HG02678 (cell line): ENCODE measurements at regions not wholly inside any gene's neighbourhood (a gene's known extent, or its start where the extent isn't known, plus 50 kb on each side); places are given as distances from the start of the nearest gene placed in this dataset.
"Not testable (repeated sequence)": the region's sequence is repeated elsewhere in the genome, so short reads cannot be mapped to it uniquely, and the experiment has no call there.

ENCODE experiments used
- ATAC-seq: cut with Tn5 transposase; IDR thresholded peaks from one replicate; pipeline ENCODE4 v1.9.1; 2021; ENCODE audit warnings: mild to moderate bottlenecking, moderate library complexity; ENCODE audit not compliant: unreplicated experiment

DNA sequence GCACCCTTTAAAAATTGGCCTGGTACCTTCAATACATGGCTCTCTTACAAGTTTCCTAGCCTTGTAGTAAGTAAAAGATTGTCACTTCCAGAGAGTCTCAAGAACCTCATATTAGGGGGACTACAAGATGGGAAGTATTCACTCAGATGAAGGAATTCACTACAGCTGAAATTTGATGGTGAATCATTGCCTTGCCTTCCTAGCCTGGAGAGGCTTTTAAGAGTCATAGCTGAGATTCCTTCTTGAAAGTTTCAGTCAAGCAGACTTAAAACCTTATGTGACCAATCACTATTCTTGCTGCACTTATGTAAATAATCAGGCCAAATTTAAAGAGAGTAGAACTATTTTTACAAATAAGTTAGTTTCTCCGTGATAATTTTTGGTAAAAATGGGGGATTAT, 451.6 kb downstream of the TRHDE start:
- no peak for ATAC-seq

GRCh38 chr12:72729451-72730010, 457.4 kb downstream of the TRHDE start:
- ATAC-seq: no peak

DNA sequence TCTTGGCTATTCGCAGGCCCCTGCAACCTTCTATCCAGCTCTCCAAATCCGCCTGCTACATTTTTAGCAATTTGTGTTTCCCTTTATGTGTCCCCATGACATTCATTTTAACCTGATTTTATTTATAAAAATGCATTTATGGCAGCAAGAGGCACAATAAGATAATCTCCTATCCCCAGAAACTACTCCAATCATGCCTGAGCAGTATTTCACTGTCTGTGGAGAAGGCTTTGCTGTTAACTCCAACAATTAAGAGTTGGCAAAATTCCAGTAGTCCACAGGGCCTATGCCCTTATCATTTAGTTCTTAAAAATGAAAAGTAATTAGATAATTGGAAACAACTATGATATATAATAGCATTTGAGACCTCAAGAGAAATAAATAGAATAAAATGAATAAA, 462.4 kb downstream of the TRHDE start:
- ATAC-seq: no peak

GRCh38 chr12:72738811-72739210, 466.6 kb downstream of the TRHDE start:
- ATAC-seq: no peak

- ATAC-seq: no peak
Measured at GRCh38 chr12:72740064-72740463, 467.9 kb downstream of the TRHDE start.

GRCh38 chr12:72742568-72742967, 470.4 kb downstream of the TRHDE start:
- no peak for ATAC-seq

DNA sequence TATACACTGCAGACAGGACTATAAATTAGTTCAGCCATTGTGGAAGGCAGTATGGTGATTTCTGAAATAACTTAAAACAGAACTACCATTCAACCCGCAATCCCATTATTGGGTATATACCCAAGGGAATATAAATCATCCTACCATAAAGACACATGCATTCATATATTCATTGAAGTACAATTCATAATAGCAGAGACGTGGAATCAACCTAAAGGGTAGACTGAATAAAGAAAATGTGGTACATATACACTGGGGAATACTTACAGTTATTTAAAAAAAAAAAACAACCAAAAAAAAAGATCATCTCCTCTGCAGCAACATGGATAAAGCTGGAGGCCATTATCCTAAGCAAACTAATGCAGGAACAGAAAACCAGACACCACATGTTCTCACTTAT, 473.9 kb downstream of the TRHDE start:
- ATAC-seq: no peak

DNA sequence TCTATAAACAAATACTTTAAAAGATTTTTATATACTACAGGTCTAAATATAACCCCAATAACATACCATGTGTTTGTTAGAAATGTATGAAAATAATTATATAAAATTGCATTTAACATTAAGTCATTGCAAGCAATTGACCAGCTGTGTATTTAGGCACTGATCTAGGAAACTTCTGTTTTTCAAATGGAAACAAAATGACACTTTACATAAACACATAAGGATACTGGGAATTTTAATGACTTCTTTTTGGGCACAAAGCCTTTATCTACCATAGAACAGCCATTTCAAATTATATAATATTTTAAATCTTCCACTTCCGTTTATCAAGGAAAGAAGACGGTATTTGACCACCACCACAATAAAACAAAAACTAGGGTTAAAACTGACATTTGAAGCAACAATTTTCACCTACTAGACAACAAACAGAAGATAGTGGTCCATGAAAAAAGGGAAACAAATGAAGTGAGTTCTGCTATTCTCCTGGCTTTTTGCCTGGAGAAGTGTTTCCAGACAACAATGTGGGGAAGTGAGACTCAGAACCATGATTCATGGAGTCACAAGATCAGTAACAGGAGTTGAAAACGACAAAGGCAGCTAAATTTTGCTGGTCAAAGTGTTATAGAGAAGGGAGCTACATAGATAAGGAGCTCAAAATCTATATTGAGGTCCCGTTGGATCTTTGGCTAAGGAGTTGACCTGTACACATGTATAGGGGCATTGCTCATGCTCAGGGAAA, 475.1 kb downstream of the TRHDE start:
- ATAC-seq: no peak

DNA sequence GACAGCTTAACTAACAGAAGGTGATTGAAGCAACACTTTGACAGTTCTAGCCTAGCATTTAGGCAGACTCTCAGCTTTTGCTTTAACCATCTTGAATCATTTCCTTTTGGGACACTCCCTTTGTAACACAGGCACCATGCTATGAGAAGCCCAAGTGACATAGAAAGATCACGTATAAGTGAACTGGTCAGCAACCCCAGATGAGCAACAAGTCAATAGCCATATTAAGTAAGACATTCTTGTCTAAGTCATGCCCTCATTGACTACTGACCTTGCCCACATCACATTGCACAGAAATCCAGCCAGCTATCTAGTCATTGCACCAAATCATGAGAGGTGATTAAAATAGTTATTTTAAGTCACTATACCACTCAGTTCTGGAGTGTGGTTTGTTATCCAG, 476.8 kb downstream of the TRHDE start:
- no peak for ATAC-seq

GRCh38 chr12:72753571-72753970, 481.4 kb downstream of the TRHDE start:
- no peak for ATAC-seq

DNA sequence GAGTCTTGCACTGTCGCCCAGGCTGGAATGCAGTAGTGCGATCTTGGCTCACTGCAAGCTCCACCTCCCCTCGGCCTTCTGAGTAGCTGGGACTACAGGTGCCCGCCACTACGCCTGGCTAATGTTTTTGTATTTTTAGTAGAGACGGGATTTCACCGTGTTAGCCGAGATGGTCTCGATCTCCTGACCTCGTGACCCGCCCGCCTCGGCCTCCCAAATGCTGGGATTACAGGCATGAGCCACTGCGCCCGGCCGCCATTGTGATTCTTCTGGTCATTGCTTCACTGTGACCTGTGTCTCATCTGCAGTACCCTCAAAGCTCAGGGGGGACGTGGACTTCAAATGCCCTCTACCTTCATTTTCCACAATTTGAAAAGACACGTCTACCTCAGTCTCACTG, 481.9 kb downstream of the TRHDE start:
- not testable (repeated sequence) for ATAC-seq

- ATAC-seq: no peak
Measured at GRCh38 chr12:72766517-72766916, 494.3 kb downstream of the TRHDE start.

- no peak for ATAC-seq
Measured at GRCh38 chr12:72774023-72774422, 501.9 kb downstream of the TRHDE start.

- ATAC-seq: no peak
Measured at GRCh38 chr12:72777806-72778205, 505.6 kb downstream of the TRHDE start.

DNA sequence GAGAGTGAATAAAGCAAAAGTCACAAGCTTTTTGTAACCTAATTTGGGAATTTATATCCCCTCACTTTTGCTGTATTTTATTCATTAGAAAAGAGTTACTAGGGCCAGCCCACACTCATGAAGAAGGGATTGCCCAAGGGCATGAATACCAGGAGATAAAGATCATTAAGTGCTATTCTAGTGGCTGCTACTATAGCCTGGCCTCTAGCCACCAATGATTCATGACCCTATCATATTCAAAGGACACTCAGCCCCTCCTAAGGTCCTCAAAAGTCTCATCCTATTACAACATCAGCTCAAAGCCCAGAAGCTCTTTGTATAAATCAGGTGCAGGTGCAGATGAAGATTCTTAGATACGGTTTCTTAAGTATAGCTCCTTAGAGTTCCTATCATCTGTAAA, 518.1 kb downstream of the TRHDE start:
- ATAC-seq: no peak

DNA sequence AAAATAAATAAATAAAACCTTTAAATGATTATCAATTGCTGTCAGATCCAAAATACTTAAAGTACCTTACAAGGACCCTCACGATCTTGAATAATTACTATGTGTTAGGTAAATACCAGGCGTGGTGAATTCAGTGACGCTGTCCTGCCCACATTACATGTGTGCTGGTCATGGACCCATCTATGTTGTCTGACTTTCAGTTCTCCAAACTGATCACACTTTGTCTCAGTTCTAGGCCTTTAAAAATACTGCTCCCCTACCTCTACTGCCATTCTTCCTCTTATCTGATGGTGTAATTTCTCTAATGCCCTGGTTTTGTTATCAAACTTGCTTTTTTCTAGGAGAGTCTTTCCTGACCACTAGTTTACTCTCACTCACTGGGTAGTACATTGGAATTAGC, 520.7 kb downstream of the TRHDE start:
- no peak for ATAC-seq

GRCh38 chr12:72793796-72794195, 521.6 kb downstream of the TRHDE start:
- no peak for ATAC-seq

DNA sequence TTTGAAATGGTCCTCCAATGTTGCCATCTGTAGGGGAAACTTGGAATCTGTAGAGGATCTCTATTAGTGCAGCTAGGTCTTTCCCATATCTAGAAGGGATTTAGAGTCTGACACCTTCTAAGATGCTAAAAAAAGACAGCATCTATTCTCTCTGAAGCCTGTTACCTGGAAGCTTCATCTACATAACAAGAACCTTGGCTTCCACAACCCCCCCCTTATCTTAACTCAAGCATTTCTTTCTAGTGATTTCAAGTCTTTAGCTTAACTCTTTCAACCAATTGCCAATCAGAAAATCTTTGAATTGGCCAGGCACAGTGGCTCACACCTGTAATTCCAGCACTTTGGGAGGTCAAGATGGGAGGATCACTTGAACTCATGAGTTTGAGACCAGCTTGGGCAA, 543.3 kb downstream of the TRHDE start:
- ATAC-seq: no peak

GRCh38 chr12:72828662-72829324, 556.6 kb downstream of the TRHDE start:
- ATAC-seq: no peak

DNA sequence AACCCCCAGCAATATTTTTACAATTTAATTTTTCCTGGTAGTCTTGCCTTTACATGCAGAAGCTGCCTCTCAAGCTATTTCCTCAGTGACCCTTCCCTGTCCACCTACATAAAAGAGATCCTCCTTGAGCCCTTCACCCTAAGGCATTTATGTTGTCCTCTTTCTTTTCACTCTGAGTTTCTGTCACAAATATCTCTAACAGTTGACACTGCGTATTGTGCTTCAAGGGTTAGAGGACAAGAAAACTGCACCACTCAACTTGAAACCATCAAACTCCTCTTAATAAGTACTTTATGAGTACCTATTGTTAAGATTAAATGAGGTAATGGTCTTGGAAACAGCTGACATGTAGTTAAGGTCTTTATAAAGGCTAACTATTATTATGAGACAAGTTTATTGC, 557.7 kb downstream of the TRHDE start:
- ATAC-seq: no peak

GRCh38 chr12:72832024-72832423, 559.9 kb downstream of the TRHDE start:
- ATAC-seq: no peak

DNA sequence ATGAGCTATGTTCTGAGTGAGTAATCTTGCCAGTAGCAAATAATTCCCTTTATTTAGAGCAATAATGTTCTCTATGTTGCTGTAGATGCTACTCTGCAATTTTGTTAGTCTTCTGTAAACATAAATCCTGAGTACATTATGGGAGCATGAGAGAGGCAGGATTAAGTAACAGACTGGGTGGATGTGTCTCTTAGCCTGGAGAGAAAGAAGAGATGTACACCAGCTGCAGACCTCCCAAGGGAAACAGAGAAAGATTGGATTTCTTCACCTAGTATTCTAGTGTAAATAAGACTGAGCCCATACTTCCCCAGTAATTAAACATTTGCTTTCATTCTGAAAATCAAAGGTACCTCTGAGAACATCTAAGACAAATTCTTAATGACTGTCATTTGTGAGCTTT, 564.0 kb downstream of the TRHDE start:
- no peak for ATAC-seq
